Aorta (tissue), 5 donors: ENCODE measurements at regions not wholly inside any gene's neighbourhood (a gene's known extent, or its start where the extent isn't known, plus 50 kb on each side); places are given as distances from the start of the nearest gene placed in this dataset.

Experiments used
- ATAC-seq: fragments of 200-7000 bp; cut with Tn5 transposase; one replicate; pipeline ENCODE4 v1.9.1; 2022; ENCODE audit warnings: moderate library complexity; ENCODE audit not compliant: low FRiP score
- DNase-seq, 2 donors: peaks; one replicate each; pipeline ENCODE4 v3.0.0-alpha.2; 2020
- H3K27ac ChIP-seq, 2 donors: one replicate each; pipeline ENCODE4 v1.5.1; 2013; ENCODE audit warnings: low read length in 2 of 2, mild to moderate bottlenecking in 2 of 2, moderate library complexity in 2 of 2, control low read depth in 1 of 2, inconsistent platforms in 1 of 2, low read depth in 1 of 2
- H3K27me3 ChIP-seq, 2 donors: one replicate each; pipeline ENCODE4 v1.6.1; 2013; ENCODE audit warnings: control low read depth in 1 of 2, low read length in 1 of 2, mild to moderate bottlenecking in 1 of 2, moderate library complexity in 1 of 2; ENCODE audit not compliant: insufficient read depth in 2 of 2, control insufficient read depth in 1 of 2
- H3K36me3 ChIP-seq, 2 donors: one replicate each; pipeline ENCODE4 v1.6.1; 2013; ENCODE audit warnings: control low read depth in 1 of 2, low read length in 1 of 2, mild to moderate bottlenecking in 1 of 2; ENCODE audit not compliant: insufficient read depth in 2 of 2, control insufficient read depth in 1 of 2
- H3K4me1 ChIP-seq, 2 donors: one replicate each; pipeline ENCODE4 v1.6.1; 2013; ENCODE audit warnings: low read length in 2 of 2, control low read depth in 1 of 2, mild to moderate bottlenecking in 1 of 2, moderate library complexity in 1 of 2; ENCODE audit not compliant: insufficient read depth in 2 of 2, control insufficient read depth in 1 of 2
- H3K4me3 ChIP-seq, 2 donors: one replicate each; pipeline ENCODE4 v1.5.1; 2013; ENCODE audit warnings: low read length in 2 of 2, control low read depth in 1 of 2, mild to moderate bottlenecking in 1 of 2
- H3K9me3 ChIP-seq: one replicate; pipeline ENCODE4 v1.6.1; 2013; ENCODE audit warnings: mild to moderate bottlenecking, low read length; ENCODE audit not compliant: control insufficient read depth
- WGBS, 2 donors: extraction: QIAGEN DNeasy Blood & Tissue Kit; methylation state at CpG; one replicate each; pipeline ENCODE4 v1.1.7; 2013; 5-methylcytosine and 5-hydroxymethylcytosine counted together
- intact Hi-C, 2 donors: fragments of 100-400 bp; cut with DNase I; formaldehyde crosslinking; loops; one replicate each; pipeline versions ENCODE4 v1.14.2 to v1.15.0; 2022
- donor health status: healthy with polysubstance abuse.
- donor health status: Bipolar disorder and iron deficiency.
- donor health status: DM: no; HTN: no; CAD: no.
- donor health status: DM: no; HTN: no; CAD: no.
- donor health status: DM: yes; HTN: yes; CAD: no.

- no peak overlapping the region for H3K27ac ChIP-seq
- H3K36me3 ChIP-seq, result no peaks in the 10 kb centered on the region
- no peaks in the 10 kb centered on the region for H3K9me3 ChIP-seq
- no peak overlapping the region for H3K4me3 ChIP-seq
- ATAC-seq (no peak), DNase-seq (no peak)
- H3K27me3 ChIP-seq, result no peaks in the 10 kb centered on the region
- H3K4me1 ChIP-seq, result no peaks in the 10 kb centered on the region
- intact Hi-C loops, result no loop called here
- 85 to 88% methylated on average over 1 of the region's 1 CpG for WGBS, 2 donors
Measured at GRCh38 chr13:39866722-39867121, 211.3 kb downstream of the COG6 start.

- ATAC-seq, result no peak
- intact Hi-C loops, result no loop called here
- H3K36me3 ChIP-seq, result no peaks in the 10 kb centered on the region
Measured at GRCh38 chr13:39867807-39868206, 212.3 kb downstream of the COG6 start.

GRCh38 chr13:39870197-39870747 is 214.8 kb downstream of the COG6 start:
- no peak overlapping the region for H3K27ac ChIP-seq
- WGBS, 2 donors, result 87 to 92% methylated on average over 2 of the region's 2 CpGs
- no peak overlapping the region for H3K4me3 ChIP-seq
- intact Hi-C loops, result no loop called here
- no peaks in the 10 kb centered on the region for H3K27me3 ChIP-seq
- no peaks in the 10 kb centered on the region for H3K4me1 ChIP-seq
- H3K36me3 ChIP-seq, result no peaks in the 10 kb centered on the region
- H3K9me3 ChIP-seq, result no peaks in the 10 kb centered on the region
- DNase-seq (no peak), ATAC-seq (no peak)

More at GRCh38 chr13:39867807-39868206, 212.3 kb downstream of the COG6 start:
- WGBS, 2 donors, result 71 to 79% methylated on average over 2 of the region's 2 CpGs
- H3K4me1 ChIP-seq, result no peaks in the 10 kb centered on the region
- no peaks in the 10 kb centered on the region for H3K9me3 ChIP-seq
- H3K27me3 ChIP-seq, result no peaks in the 10 kb centered on the region
- H3K27ac ChIP-seq, result no peak overlapping the region
- no peak for DNase-seq
- no peak overlapping the region for H3K4me3 ChIP-seq

- H3K4me1 ChIP-seq, result peaks cover 0 to 3% of the 10 kb centered on the region in 2 donors
- no peaks in the 10 kb centered on the region for H3K9me3 ChIP-seq
- H3K36me3 ChIP-seq, result no peaks in the 10 kb centered on the region
- H3K27me3 ChIP-seq, result no peaks in the 10 kb centered on the region
- ATAC-seq (no peak), DNase-seq (no peak)
- 81 to 88% methylated on average over 3 of the region's 3 CpGs for WGBS, 2 donors
- no peak overlapping the region for H3K27ac ChIP-seq
- intact Hi-C loops, result no loop called here
- no peak overlapping the region for H3K4me3 ChIP-seq
Measured at GRCh38 chr13:39874331-39875053, 219.0 kb downstream of the COG6 start.

GRCh38 chr13:39875111-39875987 is 219.9 kb downstream of the COG6 start:
- DNase-seq, result no peak
- ATAC-seq, result peak; percentile 21
- Histone ChIP-seq H3K4me3 (no peak overlapping the region), H3K27ac (no peak overlapping the region), H3K9me3 (no peaks in the 10 kb centered on the region), H3K27me3 (no peaks in the 10 kb centered on the region), H3K36me3 (no peaks in the 10 kb centered on the region), H3K4me1 (peaks cover 0 to 3% of the 10 kb centered on the region in 2 donors)
- WGBS, 2 donors, result 29 to 35% methylated on average over 9 of the region's 9 CpGs
- intact Hi-C loops, result no loop called here

GRCh38 chr13:39876258-39876657 is 220.8 kb downstream of the COG6 start:
- Histone ChIP-seq H3K27me3 (no peaks in the 10 kb centered on the region), H3K9me3 (no peaks in the 10 kb centered on the region), H3K36me3 (no peaks in the 10 kb centered on the region), H3K4me1 (peaks cover 0 to 3% of the 10 kb centered on the region in 2 donors), H3K4me3 (no peak overlapping the region), H3K27ac (no peak overlapping the region)
- DNase-seq (no peak), ATAC-seq (no peak)
- WGBS, 2 donors, result 74 to 75% methylated on average over 3 of the region's 3 CpGs
- intact Hi-C loops, result no loop called here

- Histone ChIP-seq H3K36me3 (no peaks in the 10 kb centered on the region), H3K4me1 (peaks cover 0 to 3% of the 10 kb centered on the region in 2 donors), H3K9me3 (no peaks in the 10 kb centered on the region), H3K27ac (no peak overlapping the region), H3K4me3 (no peak overlapping the region), H3K27me3 (no peaks in the 10 kb centered on the region)
- ATAC-seq (no peak), DNase-seq (no peak)
- intact Hi-C loops, result no loop called here
- 65 to 72% methylated on average over 5 of the region's 5 CpGs for WGBS, 2 donors
Measured at GRCh38 chr13:39877134-39877533, 221.7 kb downstream of the COG6 start.

GRCh38 chr13:39879286-39880035 is 224.0 kb downstream of the COG6 start:
- Histone ChIP-seq H3K27ac (no peak overlapping the region), H3K9me3 (no peaks in the 10 kb centered on the region), H3K36me3 (no peaks in the 10 kb centered on the region), H3K27me3 (no peaks in the 10 kb centered on the region), H3K4me1 (peaks cover 0 to 3% of the 10 kb centered on the region in 2 donors), H3K4me3 (no peak overlapping the region)
- intact Hi-C loops, result no loop called here
- WGBS, 2 donors, result 43 to 45% methylated on average over 4 of the region's 4 CpGs
- ATAC-seq (no peak), DNase-seq (no peak)
